Osteocyte (in vitro differentiated cells): ENCODE measurements at regions not wholly inside any gene's neighbourhood (a gene's known extent, or its start where the extent isn't known, plus 50 kb on each side); places are given as distances from the start of the nearest gene placed in this dataset.

Source experiments
- DNase-seq: peaks from one replicate; pipeline ENCODE4 v3.0.0; 2021; ENCODE audit warnings: mixed read lengths; ENCODE audit not compliant: unreplicated experiment; ENCODE audit errors: extremely low spot score
- H3K27ac Mint-ChIP-seq: one replicate; pipeline ENCODE4 v1.8.0; 2021; ENCODE audit warnings: mild to moderate bottlenecking, mixed read lengths; ENCODE audit not compliant: unreplicated experiment
- H3K27me3 Mint-ChIP-seq: one replicate; pipeline ENCODE4 v1.8.0; 2021; ENCODE audit warnings: mixed read lengths; ENCODE audit not compliant: unreplicated experiment
- H3K36me3 Mint-ChIP-seq: one replicate; pipeline ENCODE4 v1.8.0; 2021; ENCODE audit warnings: mixed read lengths; ENCODE audit not compliant: unreplicated experiment
- H3K4me1 Mint-ChIP-seq: one replicate; pipeline ENCODE4 v1.8.0; 2021; ENCODE audit warnings: mixed read lengths; ENCODE audit not compliant: unreplicated experiment
- H3K4me3 Mint-ChIP-seq: one replicate; pipeline ENCODE4 v1.8.0; 2021; ENCODE audit warnings: mild to moderate bottlenecking, moderate library complexity, mixed read lengths; ENCODE audit not compliant: unreplicated experiment
- H3K9me3 Mint-ChIP-seq: one replicate; pipeline ENCODE4 v1.8.0; 2021; ENCODE audit warnings: mixed read lengths; ENCODE audit not compliant: unreplicated experiment
- TF ChIP-seq, protein P1 (sequence below): fragments of 200-600 bp; sonication (generic); IDR thresholded peaks from 2 replicates; pipeline ENCODE4 v1.5.0; 2021; ENCODE audit warnings: antibody characterized with exemption, mild to moderate bottlenecking, moderate library complexity

DNA sequence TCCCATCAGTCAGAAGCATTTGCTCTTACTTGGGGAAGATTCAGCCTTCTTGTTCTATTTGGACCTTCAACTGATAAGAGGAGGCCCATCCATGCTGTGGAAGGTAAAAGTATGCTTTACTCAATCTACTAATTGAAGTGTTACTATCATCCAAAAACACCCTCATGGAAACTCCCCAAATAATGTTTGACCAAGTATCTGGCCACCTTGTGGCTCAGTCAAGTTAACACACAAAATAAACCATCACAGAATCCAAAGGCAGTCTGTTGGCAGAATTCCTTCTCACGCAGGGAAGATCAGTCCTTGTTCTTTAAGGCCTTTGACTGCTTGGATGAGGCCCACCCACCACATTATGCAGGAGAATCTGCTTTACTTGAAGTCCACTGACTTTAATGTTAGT is 531.2 kb upstream of the SMIM21 start:
- no peaks in the 10 kb centered on the region for H3K27me3 Mint-ChIP-seq
- no peaks in the 10 kb centered on the region for H3K4me1 Mint-ChIP-seq
- H3K4me3 Mint-ChIP-seq: no peak overlapping the region
- H3K9me3 Mint-ChIP-seq: peaks cover 13% of the 10 kb centered on the region
- H3K27ac Mint-ChIP-seq: no peak overlapping the region
- no peak for DNase-seq
- TF ChIP-seq, protein P1, sequence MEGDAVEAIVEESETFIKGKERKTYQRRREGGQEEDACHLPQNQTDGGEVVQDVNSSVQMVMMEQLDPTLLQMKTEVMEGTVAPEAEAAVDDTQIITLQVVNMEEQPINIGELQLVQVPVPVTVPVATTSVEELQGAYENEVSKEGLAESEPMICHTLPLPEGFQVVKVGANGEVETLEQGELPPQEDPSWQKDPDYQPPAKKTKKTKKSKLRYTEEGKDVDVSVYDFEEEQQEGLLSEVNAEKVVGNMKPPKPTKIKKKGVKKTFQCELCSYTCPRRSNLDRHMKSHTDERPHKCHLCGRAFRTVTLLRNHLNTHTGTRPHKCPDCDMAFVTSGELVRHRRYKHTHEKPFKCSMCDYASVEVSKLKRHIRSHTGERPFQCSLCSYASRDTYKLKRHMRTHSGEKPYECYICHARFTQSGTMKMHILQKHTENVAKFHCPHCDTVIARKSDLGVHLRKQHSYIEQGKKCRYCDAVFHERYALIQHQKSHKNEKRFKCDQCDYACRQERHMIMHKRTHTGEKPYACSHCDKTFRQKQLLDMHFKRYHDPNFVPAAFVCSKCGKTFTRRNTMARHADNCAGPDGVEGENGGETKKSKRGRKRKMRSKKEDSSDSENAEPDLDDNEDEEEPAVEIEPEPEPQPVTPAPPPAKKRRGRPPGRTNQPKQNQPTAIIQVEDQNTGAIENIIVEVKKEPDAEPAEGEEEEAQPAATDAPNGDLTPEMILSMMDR: no peak
- no peaks in the 10 kb centered on the region for H3K36me3 Mint-ChIP-seq

DNA sequence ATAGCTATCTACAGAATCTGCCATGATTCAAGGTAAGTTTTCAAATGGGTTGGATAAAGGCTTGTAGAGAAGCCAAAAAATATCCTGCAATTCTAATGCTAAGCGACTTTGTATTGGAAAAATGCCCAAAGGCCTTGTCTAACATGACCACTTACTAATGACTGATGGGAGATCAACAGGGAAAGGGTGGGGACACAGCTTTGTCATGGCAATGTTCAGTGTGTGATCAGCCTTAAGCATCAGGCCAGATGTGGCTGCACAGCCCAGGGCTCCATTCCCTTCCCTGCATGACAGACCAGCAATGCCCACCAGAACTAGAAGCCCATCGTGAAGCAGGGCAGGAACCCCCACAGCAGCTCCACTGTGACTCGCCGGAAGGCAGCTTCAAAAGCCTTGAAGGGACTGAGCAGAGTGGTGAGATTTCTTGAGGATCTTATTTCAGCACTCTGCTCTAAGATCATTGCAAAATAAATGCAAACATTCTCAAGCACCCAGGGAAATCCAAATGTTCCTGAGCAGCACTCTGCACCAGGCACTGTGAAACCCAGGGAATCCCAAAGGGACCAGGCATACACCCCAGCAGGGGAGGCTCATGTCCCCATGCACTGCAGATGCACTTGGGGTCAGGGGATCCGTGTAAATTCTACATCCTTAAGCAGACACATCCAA is 517.9 kb upstream of the SMIM21 start:
- TF ChIP-seq, protein P1: no peak
- peaks cover 36% of the 10 kb centered on the region for H3K9me3 Mint-ChIP-seq
- H3K4me3 Mint-ChIP-seq: no peak overlapping the region
- no peaks in the 10 kb centered on the region for H3K4me1 Mint-ChIP-seq
- H3K36me3 Mint-ChIP-seq: no peaks in the 10 kb centered on the region
- H3K27me3 Mint-ChIP-seq: no peaks in the 10 kb centered on the region
- no peak overlapping the region for H3K27ac Mint-ChIP-seq
- DNase-seq: no peak

DNA sequence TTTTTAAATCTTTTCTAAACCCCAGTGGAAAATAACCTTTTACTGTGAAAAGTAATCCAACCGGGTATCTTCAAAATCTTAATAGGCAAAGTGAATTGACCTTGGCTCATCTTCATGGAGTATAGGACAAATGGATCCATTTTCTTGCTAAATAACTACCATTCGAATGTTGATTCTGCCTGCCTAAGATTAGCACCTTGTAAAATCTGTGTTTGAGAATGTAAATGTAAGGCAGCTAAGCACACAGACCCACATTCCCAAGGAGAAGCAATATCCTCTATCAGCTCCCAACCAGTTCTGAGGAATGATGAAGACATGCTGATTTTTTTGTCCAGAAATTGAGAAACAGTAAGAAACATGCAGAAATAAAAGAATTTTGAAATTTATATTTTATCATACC is 509.8 kb upstream of the SMIM21 start:
- no peaks in the 10 kb centered on the region for H3K36me3 Mint-ChIP-seq
- TF ChIP-seq, protein P1: no peak
- H3K4me1 Mint-ChIP-seq: no peaks in the 10 kb centered on the region
- H3K27ac Mint-ChIP-seq: no peak overlapping the region
- H3K4me3 Mint-ChIP-seq: no peak overlapping the region
- DNase-seq: no peak
- H3K27me3 Mint-ChIP-seq: no peaks in the 10 kb centered on the region
- H3K9me3 Mint-ChIP-seq: peaks cover 12% of the 10 kb centered on the region

DNA sequence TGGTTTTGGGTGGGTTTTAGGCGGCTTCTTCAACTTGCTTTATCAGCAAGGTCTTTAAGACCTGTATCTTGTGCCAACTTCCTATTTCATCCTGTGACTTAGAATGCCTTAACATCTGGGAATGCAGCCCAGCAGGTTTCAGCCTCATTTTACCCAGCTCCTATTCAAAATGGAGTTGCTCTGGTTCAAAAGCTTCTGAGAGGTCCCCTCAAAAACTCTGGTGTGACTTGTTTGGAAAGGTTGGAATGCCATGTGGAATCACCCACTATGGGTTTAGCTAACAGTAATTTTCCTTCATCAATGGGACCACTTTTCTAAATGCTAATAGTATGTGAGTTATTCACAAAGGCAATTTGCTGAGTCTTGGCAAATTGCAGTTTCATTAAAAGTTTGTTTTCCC is 509.4 kb upstream of the SMIM21 start:
- no peaks in the 10 kb centered on the region for H3K4me1 Mint-ChIP-seq
- TF ChIP-seq, protein P1: no peak
- DNase-seq: no peak
- H3K9me3 Mint-ChIP-seq: peaks cover 10% of the 10 kb centered on the region
- no peaks in the 10 kb centered on the region for H3K27me3 Mint-ChIP-seq
- no peak overlapping the region for H3K4me3 Mint-ChIP-seq
- no peak overlapping the region for H3K27ac Mint-ChIP-seq
- H3K36me3 Mint-ChIP-seq: no peaks in the 10 kb centered on the region

DNA sequence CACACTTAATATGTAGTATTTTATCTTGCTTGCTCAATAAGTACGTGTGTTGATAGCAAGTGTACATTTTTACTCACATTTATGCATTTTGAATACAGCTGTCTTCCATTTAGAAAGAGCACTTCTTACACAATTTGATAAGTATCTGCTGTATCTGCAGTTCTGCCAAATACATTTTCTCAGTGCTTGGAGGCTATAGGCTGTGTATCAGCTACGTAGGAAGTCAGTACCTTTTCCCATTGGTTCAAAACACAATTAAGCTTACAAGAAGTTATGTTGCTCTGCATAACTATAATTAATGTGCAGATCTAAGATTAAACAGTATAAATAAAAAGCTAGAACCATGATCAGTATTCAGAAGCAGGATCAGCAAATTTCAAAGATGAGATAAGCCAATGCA is 503.6 kb upstream of the SMIM21 start:
- TF ChIP-seq, protein P1: no peak

More for the DNA sequence above, 503.6 kb upstream of the SMIM21 start:
- Mint-ChIP-seq H3K27me3 (no peaks in the 10 kb centered on the region), H3K27ac (no peak overlapping the region), H3K4me1 (no peaks in the 10 kb centered on the region), H3K36me3 (no peaks in the 10 kb centered on the region), H3K9me3 (peaks cover 8% of the 10 kb centered on the region), H3K4me3 (no peak overlapping the region)
- no peak for DNase-seq
